GM23338 (cell line): ENCODE measurements at regions not wholly inside any gene's neighbourhood (a gene's known extent, or its start where the extent isn't known, plus 50 kb on each side); places are given as distances from the start of the nearest gene placed in this dataset.

Source experiments
- CREB1 ChIP-seq: fragments of 250-450 bp; sonication (Bioruptor Pico); IDR thresholded peaks from 2 replicates; pipeline ENCODE4 v1.5.0; 2020; ENCODE audit warnings: low read depth, mild to moderate bottlenecking, moderate library complexity
- EZH2 ChIP-seq: fragments of 200-600 bp; sonication (generic); IDR thresholded peaks from one replicate; pipeline ENCODE4 v1.8.0; 2017; ENCODE audit warnings: antibody characterized with exemption, mild to moderate bottlenecking, low read depth; ENCODE audit not compliant: unreplicated experiment
- EZH2phosphoT487 ChIP-seq: fragments of 200-600 bp; sonication (generic); IDR thresholded peaks from one replicate; pipeline ENCODE4 v1.8.1; 2018; ENCODE audit warnings: antibody characterized with exemption; ENCODE audit not compliant: unreplicated experiment
- JUNB ChIP-seq: IDR thresholded peaks from one replicate; pipeline ENCODE4 v1.6.1; 2016; ENCODE audit warnings: antibody characterized with exemption; ENCODE audit not compliant: unreplicated experiment
- NANOG ChIP-seq: IDR thresholded peaks from 2 replicates; pipeline ENCODE4 v1.6.1; 2016; ENCODE audit warnings: antibody characterized with exemption, borderline replicate concordance
- POLR2AphosphoS5 ChIP-seq: IDR thresholded peaks from 2 replicates; pipeline ENCODE4 v1.6.1; 2016; ENCODE audit warnings: antibody characterized with exemption, low read depth
- REST ChIP-seq: IDR thresholded peaks from one replicate; pipeline ENCODE4 v1.6.1; 2018; ENCODE audit warnings: antibody characterized with exemption; ENCODE audit not compliant: unreplicated experiment
- STAT1 ChIP-seq: IDR thresholded peaks from one replicate; pipeline ENCODE4 v1.6.1; 2016; ENCODE audit warnings: antibody characterized with exemption; ENCODE audit not compliant: unreplicated experiment
- ZNF114 ChIP-seq: fragments of 250-450 bp; sonication (Bioruptor Pico); IDR thresholded peaks from 2 replicates; pipeline ENCODE4 v1.5.0; 2020; ENCODE audit warnings: mild to moderate bottlenecking, moderate library complexity
- ZNF462 ChIP-seq: fragments of 250-450 bp; sonication (Bioruptor Pico); IDR thresholded peaks from 2 replicates; pipeline ENCODE4 v1.5.0; 2020; ENCODE audit warnings: mild to moderate bottlenecking, moderate library complexity
- TF ChIP-seq, protein P1 (sequence below), 2 experiments: fragments of 200-600 bp in 1 of 2; sonication (generic) in 1 of 2; conservative IDR thresholded peaks; 2 replicates each; pipeline versions ENCODE4 v1.5.1 to v1.6.1; 2016 to 2017; ENCODE audit warnings: antibody characterized with exemption in 2 of 2, low read depth in 2 of 2, mild to moderate bottlenecking in 2 of 2, moderate library complexity in 1 of 2

GRCh38 chr7:136150311-136150710 is 173.2 kb upstream of the MTPN start (continued):
- TF ChIP-seq ZNF462 (CRISPR knock-in tag) (no peak), ZNF114 (no peak), JUNB (no peak), NANOG (no peak), CREB1 (CRISPR knock-in tag) (no peak), REST (no peak), STAT1 (no peak), POLR2AphosphoS5 (no peak), EZH2phosphoT487 (no peak), EZH2 (no peak)
- TF ChIP-seq, protein P1, sequence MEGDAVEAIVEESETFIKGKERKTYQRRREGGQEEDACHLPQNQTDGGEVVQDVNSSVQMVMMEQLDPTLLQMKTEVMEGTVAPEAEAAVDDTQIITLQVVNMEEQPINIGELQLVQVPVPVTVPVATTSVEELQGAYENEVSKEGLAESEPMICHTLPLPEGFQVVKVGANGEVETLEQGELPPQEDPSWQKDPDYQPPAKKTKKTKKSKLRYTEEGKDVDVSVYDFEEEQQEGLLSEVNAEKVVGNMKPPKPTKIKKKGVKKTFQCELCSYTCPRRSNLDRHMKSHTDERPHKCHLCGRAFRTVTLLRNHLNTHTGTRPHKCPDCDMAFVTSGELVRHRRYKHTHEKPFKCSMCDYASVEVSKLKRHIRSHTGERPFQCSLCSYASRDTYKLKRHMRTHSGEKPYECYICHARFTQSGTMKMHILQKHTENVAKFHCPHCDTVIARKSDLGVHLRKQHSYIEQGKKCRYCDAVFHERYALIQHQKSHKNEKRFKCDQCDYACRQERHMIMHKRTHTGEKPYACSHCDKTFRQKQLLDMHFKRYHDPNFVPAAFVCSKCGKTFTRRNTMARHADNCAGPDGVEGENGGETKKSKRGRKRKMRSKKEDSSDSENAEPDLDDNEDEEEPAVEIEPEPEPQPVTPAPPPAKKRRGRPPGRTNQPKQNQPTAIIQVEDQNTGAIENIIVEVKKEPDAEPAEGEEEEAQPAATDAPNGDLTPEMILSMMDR (conservative IDR thresholded peaks at IDR 0.05; ENCODE audit: low read depth in 2 of 2), result no peak
